ENCODE measurements at regions not wholly inside any gene's neighbourhood (a gene's known extent, or its start where the extent isn't known, plus 50 kb on each side); places are given as distances from the start of the nearest gene placed in this dataset.

GRCh38 chr11:79860336-79860735 is 419.5 kb upstream of the TENM4 start:
- BruUV-seq (replicated peaks), result no TSS peak

GRCh38 chr11:79857377-79858214 is 416.8 kb upstream of the TENM4 start:
- H3K9me3 Mint-ChIP-seq (ENCODE audit: unreplicated experiment), result no peaks in the 10 kb centered on the region
- POLR2A ChIA-PET, result no interaction called here
- H3K27me3 Mint-ChIP-seq (ENCODE audit: insufficient read depth, unreplicated experiment), result no peaks in the 10 kb centered on the region
- intact Hi-C loops (cut with micrococcal nuclease), result no loop called here
- no peaks in the 10 kb centered on the region for H3K36me3 Mint-ChIP-seq (ENCODE audit: insufficient read depth, unreplicated experiment)
- H3K4me3 Mint-ChIP-seq (ENCODE audit: unreplicated experiment), result no peak overlapping the region
- H3K27ac Mint-ChIP-seq (ENCODE audit: low read depth, unreplicated experiment), result no peak overlapping the region
- H3K4me1 Mint-ChIP-seq (ENCODE audit: insufficient read depth, unreplicated experiment), result no peaks in the 10 kb centered on the region
- TF ChIP-seq CTCF (IDR thresholded peaks at IDR 0.05; ENCODE audit: unreplicated experiment), result no peak
- DNase-seq (ENCODE audit: unreplicated experiment), result no peak
- CTCF ChIA-PET, result no interaction called here
- no TSS peak for BruUV-seq (replicated peaks)

More at GRCh38 chr11:79860336-79860735, 419.5 kb upstream of the TENM4 start:
- H3K27ac Mint-ChIP-seq (ENCODE audit: low read depth, unreplicated experiment), result no peak overlapping the region
- no peak for TF ChIP-seq CTCF (IDR thresholded peaks at IDR 0.05; ENCODE audit: unreplicated experiment)
- no peaks in the 10 kb centered on the region for H3K36me3 Mint-ChIP-seq (ENCODE audit: insufficient read depth, unreplicated experiment)
- ChIA-PET POLR2A (interaction anchor here (0.7 kb wide), 1 partner anchor 44 kb away, joined by 3 read pairs; no protein-coding TSS in a partner anchor), CTCF (no interaction called here)
- H3K27me3 Mint-ChIP-seq (ENCODE audit: insufficient read depth, unreplicated experiment), result no peaks in the 10 kb centered on the region
- no peak for DNase-seq (ENCODE audit: unreplicated experiment)
- intact Hi-C loops (cut with micrococcal nuclease), result no loop called here
- no peaks in the 10 kb centered on the region for H3K9me3 Mint-ChIP-seq (ENCODE audit: unreplicated experiment)
- no peaks in the 10 kb centered on the region for H3K4me1 Mint-ChIP-seq (ENCODE audit: insufficient read depth, unreplicated experiment)
- H3K4me3 Mint-ChIP-seq (ENCODE audit: unreplicated experiment), result no peak overlapping the region

- POLR2A ChIA-PET, result interaction anchor here (0.7 kb wide), 1 partner anchor 736 kb away, joined by 3 read pairs; no protein-coding TSS in a partner anchor
- no peak for DNase-seq (ENCODE audit: unreplicated experiment)
- Mint-ChIP-seq H3K4me1 (ENCODE audit: insufficient read depth, unreplicated experiment) (no peaks in the 10 kb centered on the region), H3K4me3 (ENCODE audit: unreplicated experiment) (no peak overlapping the region), H3K27me3 (ENCODE audit: insufficient read depth, unreplicated experiment) (no peaks in the 10 kb centered on the region), H3K27ac (ENCODE audit: low read depth, unreplicated experiment) (no peak overlapping the region), H3K9me3 (ENCODE audit: unreplicated experiment) (peaks cover 7% of the 10 kb centered on the region), H3K36me3 (ENCODE audit: insufficient read depth, unreplicated experiment) (no peaks in the 10 kb centered on the region)
- intact Hi-C loops (cut with micrococcal nuclease), result no loop called here
- no TSS peak for BruUV-seq (replicated peaks)
- CTCF ChIA-PET, result interaction anchor here (1.1 kb wide), 1 partner anchor 20 kb away, joined by 3 read pairs; no protein-coding TSS in a partner anchor
- no peak for TF ChIP-seq CTCF (IDR thresholded peaks at IDR 0.05; ENCODE audit: unreplicated experiment)
Measured at GRCh38 chr11:79852176-79852575, 411.3 kb upstream of the TENM4 start.

GRCh38 chr11:79845002-79845709 is 404.3 kb upstream of the TENM4 start:
- intact Hi-C loops (cut with micrococcal nuclease), result no loop called here
- BruUV-seq (replicated peaks), result no TSS peak
- TF ChIP-seq CTCF (IDR thresholded peaks at IDR 0.05; ENCODE audit: unreplicated experiment), result no peak
- Mint-ChIP-seq H3K4me3 (ENCODE audit: unreplicated experiment) (no peak overlapping the region), H3K27ac (ENCODE audit: low read depth, unreplicated experiment) (no peak overlapping the region), H3K9me3 (ENCODE audit: unreplicated experiment) (no peaks in the 10 kb centered on the region), H3K27me3 (ENCODE audit: insufficient read depth, unreplicated experiment) (no peaks in the 10 kb centered on the region), H3K36me3 (ENCODE audit: insufficient read depth, unreplicated experiment) (no peaks in the 10 kb centered on the region), H3K4me1 (ENCODE audit: insufficient read depth, unreplicated experiment) (no peaks in the 10 kb centered on the region)
- CTCF ChIA-PET, result interaction anchor here (0.7 kb wide), 1 partner anchor 25 kb away, joined by 3 read pairs; no protein-coding TSS in a partner anchor
- POLR2A ChIA-PET, result no interaction called here
- DNase-seq (ENCODE audit: unreplicated experiment), result no peak

All from MCF 10A (cell line).